ENCODE measurements at regions not wholly inside any gene's neighbourhood (a gene's known extent, or its start where the extent isn't known, plus 50 kb on each side); places are given as distances from the start of the nearest gene placed in this dataset.

GRCh38 chr4:182192511-182193181 is 50.6 kb upstream of the TENM3 start:
- no peak for DNase-seq (ENCODE audit: low read depth)

DNA sequence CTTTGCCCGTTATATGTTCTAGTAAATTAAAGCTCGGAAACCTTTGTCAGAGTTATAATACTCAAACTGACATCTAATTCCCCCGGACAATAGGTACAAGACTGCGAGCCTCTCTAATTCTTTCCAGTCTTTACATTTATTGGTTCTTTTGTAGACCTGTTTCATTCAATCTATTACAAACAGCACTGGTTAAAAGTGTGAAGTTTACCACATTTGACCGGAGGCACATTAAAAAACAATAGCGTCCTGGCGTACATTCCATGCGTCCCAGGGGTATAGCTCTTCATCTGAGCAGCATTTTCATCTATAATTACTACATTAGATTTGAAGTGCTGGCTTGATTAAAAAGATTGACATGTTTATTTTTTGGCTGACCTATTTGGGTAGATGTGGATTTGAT is 49.9 kb upstream of the TENM3 start:
- no peak for DNase-seq (ENCODE audit: low read depth)
